GM12872 (cell line): ENCODE measurements at regions not wholly inside any gene's neighbourhood (a gene's known extent, or its start where the extent isn't known, plus 50 kb on each side); places are given as distances from the start of the nearest gene placed in this dataset.

ENCODE experiments used
- TF ChIP-seq, protein P1 (sequence below): IDR thresholded peaks from 3 replicates; pipeline ENCODE4 v1.5.1; 2011; ENCODE audit warnings: low read depth, mild to moderate bottlenecking, low read length, moderate library complexity; ENCODE audit not compliant: insufficient read depth

- TF ChIP-seq, protein P1, sequence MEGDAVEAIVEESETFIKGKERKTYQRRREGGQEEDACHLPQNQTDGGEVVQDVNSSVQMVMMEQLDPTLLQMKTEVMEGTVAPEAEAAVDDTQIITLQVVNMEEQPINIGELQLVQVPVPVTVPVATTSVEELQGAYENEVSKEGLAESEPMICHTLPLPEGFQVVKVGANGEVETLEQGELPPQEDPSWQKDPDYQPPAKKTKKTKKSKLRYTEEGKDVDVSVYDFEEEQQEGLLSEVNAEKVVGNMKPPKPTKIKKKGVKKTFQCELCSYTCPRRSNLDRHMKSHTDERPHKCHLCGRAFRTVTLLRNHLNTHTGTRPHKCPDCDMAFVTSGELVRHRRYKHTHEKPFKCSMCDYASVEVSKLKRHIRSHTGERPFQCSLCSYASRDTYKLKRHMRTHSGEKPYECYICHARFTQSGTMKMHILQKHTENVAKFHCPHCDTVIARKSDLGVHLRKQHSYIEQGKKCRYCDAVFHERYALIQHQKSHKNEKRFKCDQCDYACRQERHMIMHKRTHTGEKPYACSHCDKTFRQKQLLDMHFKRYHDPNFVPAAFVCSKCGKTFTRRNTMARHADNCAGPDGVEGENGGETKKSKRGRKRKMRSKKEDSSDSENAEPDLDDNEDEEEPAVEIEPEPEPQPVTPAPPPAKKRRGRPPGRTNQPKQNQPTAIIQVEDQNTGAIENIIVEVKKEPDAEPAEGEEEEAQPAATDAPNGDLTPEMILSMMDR: no peak
Measured at GRCh38 chr10:107715565-107715964, 551.1 kb upstream of the SORCS1 start.

- TF ChIP-seq, protein P1: no peak
Measured at GRCh38 chr10:107708981-107709380, 544.5 kb upstream of the SORCS1 start.

DNA sequence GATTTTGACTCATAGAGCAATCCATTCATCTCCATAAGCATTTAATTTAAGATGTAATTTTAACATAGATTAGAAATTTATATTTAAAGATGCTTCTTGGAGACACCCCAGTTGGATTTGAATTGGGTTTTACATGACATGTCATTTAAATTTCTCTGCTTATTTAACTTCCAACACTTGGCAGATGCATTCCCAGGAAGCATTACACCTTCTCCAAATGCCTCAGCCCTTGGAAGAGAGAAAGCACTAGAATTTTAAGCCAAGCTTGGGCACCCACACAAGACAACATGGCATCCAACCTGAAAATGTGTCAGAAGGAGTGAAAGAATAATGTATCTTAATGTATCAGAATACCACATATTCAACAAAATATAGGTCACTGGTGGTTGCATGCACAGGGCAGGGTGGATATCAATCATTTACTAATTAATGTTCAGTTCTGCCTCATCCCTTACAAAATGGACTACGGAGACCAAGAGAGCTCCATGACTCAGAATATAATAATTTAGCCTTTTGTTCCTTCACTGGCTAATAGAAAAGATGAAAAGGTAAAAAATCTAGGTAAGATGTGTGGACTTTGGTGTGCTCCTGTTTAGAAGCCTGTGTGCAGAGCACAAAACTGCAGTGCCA, 541.7 kb upstream of the SORCS1 start:
- TF ChIP-seq, protein P1: no peak

GRCh38 chr10:107701943-107702342, 537.4 kb upstream of the SORCS1 start:
- TF ChIP-seq, protein P1: no peak

- TF ChIP-seq, protein P1: no peak
Measured at GRCh38 chr10:107692072-107692471, 527.6 kb upstream of the SORCS1 start.

DNA sequence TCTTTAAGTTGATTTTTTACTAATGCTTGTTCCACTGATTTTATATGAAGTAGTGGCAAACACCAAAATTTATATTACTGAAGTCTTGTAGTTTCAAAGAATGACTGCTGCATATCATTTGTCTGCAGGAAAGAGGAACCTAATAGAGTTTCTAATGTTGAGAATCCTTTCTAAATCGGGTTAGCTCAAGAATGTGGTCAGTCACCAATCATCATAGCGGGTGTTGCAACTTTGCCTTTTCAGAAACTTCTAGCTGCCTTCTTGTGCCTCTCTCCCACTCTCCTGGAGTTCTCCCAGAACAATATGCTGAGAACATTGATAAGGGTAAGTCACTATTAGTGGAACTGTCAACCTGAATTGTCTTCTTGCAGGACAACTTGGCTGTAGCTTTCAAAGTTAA, 524.8 kb upstream of the SORCS1 start:
- TF ChIP-seq, protein P1: no peak

GRCh38 chr10:107687701-107688100, 523.2 kb upstream of the SORCS1 start:
- TF ChIP-seq, protein P1: no peak
